Neuron (in vitro differentiated cells): ENCODE measurements at regions not wholly inside any gene's neighbourhood (a gene's known extent, or its start where the extent isn't known, plus 50 kb on each side); places are given as distances from the start of the nearest gene placed in this dataset.

Experiments
- H2AFZ ChIP-seq: one replicate; pipeline ENCODE4 v1.6.1; 2013; ENCODE audit warnings: low read depth, mild to moderate bottlenecking, inconsistent platforms, low read length, moderate library complexity
- H3K27me3 ChIP-seq: one replicate; pipeline ENCODE4 v1.6.1; 2013; ENCODE audit warnings: low read length; ENCODE audit not compliant: insufficient read depth
- H3K36me3 ChIP-seq: one replicate; pipeline ENCODE4 v1.6.1; 2013; ENCODE audit warnings: low read length; ENCODE audit not compliant: insufficient read depth
- H3K4me1 ChIP-seq: one replicate; pipeline ENCODE4 v1.6.1; 2013; ENCODE audit warnings: low read length; ENCODE audit not compliant: insufficient read depth
- H3K4me3 ChIP-seq: 2 replicates; pipeline ENCODE4 v1.5.1; 2013; ENCODE audit warnings: mild to moderate bottlenecking, low read length, moderate library complexity
- H3K9me3 ChIP-seq: one replicate; pipeline ENCODE4 v1.6.1; 2013; ENCODE audit warnings: low read length

GRCh38 chr2:226649201-226649600 lies 150.4 kb downstream of the IRS1 start:
- no peaks in the 10 kb centered on the region for H3K27me3 ChIP-seq
- peaks cover 24% of the 10 kb centered on the region for H3K4me1 ChIP-seq
- no peaks in the 10 kb centered on the region for H3K9me3 ChIP-seq
- H2AFZ ChIP-seq, result peak overlapping the region; percentile 60
- no peaks in the 10 kb centered on the region for H3K36me3 ChIP-seq
- H3K4me3 ChIP-seq, result peak overlapping the region; percentile 27

- no peaks in the 10 kb centered on the region for H3K36me3 ChIP-seq
- H3K4me1 ChIP-seq, result peaks cover 33% of the 10 kb centered on the region
- no peak overlapping the region for H3K4me3 ChIP-seq
- H2AFZ ChIP-seq, result no peak overlapping the region
- no peaks in the 10 kb centered on the region for H3K27me3 ChIP-seq
- no peaks in the 10 kb centered on the region for H3K9me3 ChIP-seq
Observed at GRCh38 chr2:226647621-226648518, 151.8 kb downstream of the IRS1 start.

GRCh38 chr2:226644399-226644865 lies 155.2 kb downstream of the IRS1 start:
- Histone ChIP-seq H2AFZ (no peak overlapping the region), H3K4me1 (peaks cover 19% of the 10 kb centered on the region), H3K36me3 (no peaks in the 10 kb centered on the region), H3K27me3 (no peaks in the 10 kb centered on the region), H3K9me3 (no peaks in the 10 kb centered on the region), H3K4me3 (no peak overlapping the region)

GRCh38 chr2:226643946-226644282 lies 155.7 kb downstream of the IRS1 start:
- Histone ChIP-seq H3K27me3 (no peaks in the 10 kb centered on the region), H3K4me3 (no peak overlapping the region), H3K4me1 (peaks cover 17% of the 10 kb centered on the region), H3K36me3 (no peaks in the 10 kb centered on the region), H2AFZ (no peak overlapping the region), H3K9me3 (no peaks in the 10 kb centered on the region)

- Histone ChIP-seq H3K9me3 (no peaks in the 10 kb centered on the region), H3K4me3 (no peak overlapping the region), H3K27me3 (no peaks in the 10 kb centered on the region), H3K4me1 (peaks cover 17% of the 10 kb centered on the region), H3K36me3 (no peaks in the 10 kb centered on the region), H2AFZ (no peak overlapping the region)
Observed at GRCh38 chr2:226643030-226643945, 156.3 kb downstream of the IRS1 start.

GRCh38 chr2:226641008-226641407 lies 158.6 kb downstream of the IRS1 start:
- H3K4me3 ChIP-seq, result no peak overlapping the region
- H3K36me3 ChIP-seq, result no peaks in the 10 kb centered on the region
- H2AFZ ChIP-seq, result no peak overlapping the region
- H3K9me3 ChIP-seq, result no peaks in the 10 kb centered on the region
- peaks cover 17% of the 10 kb centered on the region for H3K4me1 ChIP-seq
- no peaks in the 10 kb centered on the region for H3K27me3 ChIP-seq

GRCh38 chr2:226640501-226640900 lies 159.1 kb downstream of the IRS1 start:
- Histone ChIP-seq H3K4me3 (no peak overlapping the region), H3K9me3 (no peaks in the 10 kb centered on the region), H2AFZ (no peak overlapping the region), H3K36me3 (no peaks in the 10 kb centered on the region), H3K4me1 (peaks cover 17% of the 10 kb centered on the region), H3K27me3 (no peaks in the 10 kb centered on the region)

GRCh38 chr2:226639550-226639949 lies 160.1 kb downstream of the IRS1 start:
- H2AFZ ChIP-seq, result no peak overlapping the region

GRCh38 chr2:226638576-226638975 lies 161.0 kb downstream of the IRS1 start:
- Histone ChIP-seq H3K4me3 (no peak overlapping the region), H3K4me1 (peaks cover 6% of the 10 kb centered on the region), H2AFZ (no peak overlapping the region), H3K27me3 (no peaks in the 10 kb centered on the region), H3K9me3 (no peaks in the 10 kb centered on the region), H3K36me3 (no peaks in the 10 kb centered on the region)

More at GRCh38 chr2:226639550-226639949, 160.1 kb downstream of the IRS1 start:
- Histone ChIP-seq H3K27me3 (no peaks in the 10 kb centered on the region), H3K4me1 (peaks cover 15% of the 10 kb centered on the region), H3K36me3 (no peaks in the 10 kb centered on the region), H3K4me3 (no peak overlapping the region), H3K9me3 (no peaks in the 10 kb centered on the region)

GRCh38 chr2:226637383-226637782 lies 162.2 kb downstream of the IRS1 start:
- Histone ChIP-seq H3K4me3 (no peak overlapping the region), H3K9me3 (no peaks in the 10 kb centered on the region), H3K27me3 (no peaks in the 10 kb centered on the region), H2AFZ (no peak overlapping the region), H3K4me1 (no peaks in the 10 kb centered on the region), H3K36me3 (no peaks in the 10 kb centered on the region)

GRCh38 chr2:226636586-226636985 lies 163.0 kb downstream of the IRS1 start:
- Histone ChIP-seq H3K9me3 (no peaks in the 10 kb centered on the region), H2AFZ (no peak overlapping the region), H3K36me3 (no peaks in the 10 kb centered on the region), H3K4me3 (no peak overlapping the region), H3K4me1 (no peaks in the 10 kb centered on the region), H3K27me3 (no peaks in the 10 kb centered on the region)

GRCh38 chr2:226634943-226635604 lies 164.5 kb downstream of the IRS1 start:
- Histone ChIP-seq H2AFZ (no peak overlapping the region), H3K27me3 (no peaks in the 10 kb centered on the region), H3K4me1 (no peaks in the 10 kb centered on the region), H3K36me3 (no peaks in the 10 kb centered on the region), H3K9me3 (peaks cover 3% of the 10 kb centered on the region), H3K4me3 (no peak overlapping the region)

- Histone ChIP-seq H3K27me3 (no peaks in the 10 kb centered on the region), H3K36me3 (no peaks in the 10 kb centered on the region), H3K9me3 (peaks cover 3% of the 10 kb centered on the region), H2AFZ (no peak overlapping the region), H3K4me3 (no peak overlapping the region), H3K4me1 (no peaks in the 10 kb centered on the region)
Observed at GRCh38 chr2:226631671-226632070, 167.9 kb downstream of the IRS1 start.
